Right forelimb (tissue), 1 donor: ENCODE measurements at regions not wholly inside any gene's neighbourhood (a gene's known extent, or its start where the extent isn't known, plus 50 kb on each side); places are given as distances from the start of the nearest gene placed in this dataset.
"Not testable (repeated sequence)": the region's sequence is repeated elsewhere in the genome, so short reads cannot be mapped to it uniquely, and the experiment has no call there.

Source experiments
- DNase-seq: peaks from one replicate; pipeline ENCODE4 v3.0.0-alpha.2; 2018

GRCh38 chr6:132139611-132140010 lies 188.4 kb upstream of the CCN2 start:
- no peak for DNase-seq

GRCh38 chr6:132136981-132137380 lies 185.8 kb upstream of the CCN2 start:
- no peak for DNase-seq

- no peak for DNase-seq
Observed at GRCh38 chr6:132135409-132135808, 184.2 kb upstream of the CCN2 start.

- no peak for DNase-seq
Observed at GRCh38 chr6:132133736-132134445, 182.7 kb upstream of the CCN2 start.

- DNase-seq = no peak
Observed at GRCh38 chr6:132132924-132133639, 181.9 kb upstream of the CCN2 start.

- DNase-seq = no peak
Observed at GRCh38 chr6:132132422-132132821, 181.2 kb upstream of the CCN2 start.

- DNase-seq = peak; percentile 66
Observed at GRCh38 chr6:132131758-132132157, 180.6 kb upstream of the CCN2 start.

GRCh38 chr6:132131351-132131750 lies 180.2 kb upstream of the CCN2 start:
- peak; percentile 44 for DNase-seq

GRCh38 chr6:132130626-132131298 lies 179.6 kb upstream of the CCN2 start:
- DNase-seq = peak; percentile 77

- DNase-seq = no peak
Observed at GRCh38 chr6:132128424-132128823, 177.3 kb upstream of the CCN2 start.

- DNase-seq = no peak
Observed at GRCh38 chr6:132126150-132126549, 175.0 kb upstream of the CCN2 start.

GRCh38 chr6:132122871-132123270 lies 171.7 kb upstream of the CCN2 start:
- no peak for DNase-seq

- DNase-seq = no peak
Observed at GRCh38 chr6:132122176-132122575, 171.0 kb upstream of the CCN2 start.

- DNase-seq = no peak
Observed at GRCh38 chr6:132118144-132118543, 167.0 kb upstream of the CCN2 start.

GRCh38 chr6:132115714-132116366 lies 164.7 kb upstream of the CCN2 start:
- DNase-seq = no peak

GRCh38 chr6:132114201-132114825 lies 163.1 kb upstream of the CCN2 start:
- DNase-seq = no peak

- DNase-seq = not testable (repeated sequence)
Observed at GRCh38 chr6:132109752-132110151, 158.6 kb upstream of the CCN2 start.

GRCh38 chr6:132107896-132108295 lies 156.7 kb upstream of the CCN2 start:
- no peak for DNase-seq

GRCh38 chr6:132101535-132101934 lies 150.4 kb upstream of the CCN2 start:
- no peak for DNase-seq

- DNase-seq = no peak
Observed at GRCh38 chr6:132100388-132100990, 149.3 kb upstream of the CCN2 start.

GRCh38 chr6:132096996-132097395 lies 145.8 kb upstream of the CCN2 start:
- no peak for DNase-seq

- no peak for DNase-seq
Observed at GRCh38 chr6:132096245-132096644, 145.1 kb upstream of the CCN2 start.

- DNase-seq = no peak
Observed at GRCh38 chr6:132089173-132089572, 138.0 kb upstream of the CCN2 start.
